SU-DHL-6 (cell line): ENCODE measurements at regions not wholly inside any gene's neighbourhood (a gene's known extent, or its start where the extent isn't known, plus 50 kb on each side); places are given as distances from the start of the nearest gene placed in this dataset.

Experiments
- H2AFZ ChIP-seq: fragments of 200-600 bp; sonication (generic); 2 replicates; pipeline ENCODE4 v1.6.1; 2014; ENCODE audit warnings: low read depth, mild to moderate bottlenecking, moderate library complexity, mixed read lengths, antibody characterized with exemption, low read length; ENCODE audit not compliant: severe bottlenecking
- H3F3A ChIP-seq: fragments of 200-600 bp; shearing (Covaris generic); 2 replicates; pipeline ENCODE4 v1.6.0; 2016; ENCODE audit warnings: antibody characterized with exemption, mild to moderate bottlenecking; ENCODE audit not compliant: insufficient read depth
- H3K27ac ChIP-seq: fragments of 200-600 bp; sonication (generic); 2 replicates; pipeline ENCODE4 v1.5.1; 2016; ENCODE audit warnings: low read depth, mild to moderate bottlenecking, low read length, moderate library complexity, mixed read lengths
- H3K27me3 ChIP-seq: fragments of 200-600 bp; sonication (generic), shearing (Covaris generic); 2 replicates; pipeline ENCODE4 v1.6.0; 2014; ENCODE audit warnings: mild to moderate bottlenecking, low read length
- H3K36me3 ChIP-seq: fragments of 200-600 bp; sonication (generic); 2 replicates; pipeline ENCODE4 v1.6.1; 2014; ENCODE audit warnings: mild to moderate bottlenecking, low read length, mixed read lengths
- H3K4me2 ChIP-seq: fragments of 300-600, 200-600 bp; shearing (Covaris generic), sonication (generic); 2 replicates; pipeline ENCODE4 v1.6.0; 2014; ENCODE audit warnings: low read length, low read depth, mild to moderate bottlenecking; ENCODE audit not compliant: poor library complexity, severe bottlenecking
- H3K4me3 ChIP-seq: fragments of 200-600 bp; sonication (generic); 2 replicates; pipeline ENCODE4 v1.5.1; 2014; ENCODE audit warnings: antibody characterized with exemption, low read length, mild to moderate bottlenecking, mixed read lengths; ENCODE audit not compliant: insufficient read depth, poor library complexity, severe bottlenecking
- H3K79me2 ChIP-seq: fragments of 200-600 bp; sonication (generic); 2 replicates; pipeline ENCODE4 v1.6.1; 2014; ENCODE audit warnings: mild to moderate bottlenecking, low read length, moderate library complexity; ENCODE audit not compliant: insufficient read depth
- H3K9ac ChIP-seq: fragments of 200-600 bp; sonication (generic); 2 replicates; pipeline ENCODE4 v1.7.0; 2014; ENCODE audit warnings: mild to moderate bottlenecking, low read length
- H3K9me2 ChIP-seq: fragments of 200-600 bp; sonication (generic); replicated peaks from 2 replicates; pipeline ENCODE4 v1.6.1; 2014; ENCODE audit warnings: low read length; ENCODE audit not compliant: insufficient read depth
- H3K9me3 ChIP-seq: fragments of 200-600 bp; sonication (generic); 2 replicates; pipeline ENCODE4 v1.6.1; 2014; ENCODE audit warnings: low read length, mixed read lengths; ENCODE audit not compliant: insufficient read depth
- H4K20me1 ChIP-seq: fragments of 200-600 bp; sonication (generic); 2 replicates; pipeline ENCODE4 v1.6.1; 2014; ENCODE audit warnings: low read depth, mild to moderate bottlenecking, antibody characterized with exemption, low read length, moderate library complexity, mixed read lengths
- EZH2phosphoT487 ChIP-seq: fragments of 200-600 bp; sonication (generic), shearing (Covaris generic); conservative IDR thresholded peaks from 2 replicates; pipeline ENCODE4 v1.6.1; 2018; ENCODE audit warnings: mild to moderate bottlenecking, antibody characterized with exemption, low read length, moderate library complexity, mixed read lengths
- TF ChIP-seq, protein P1 (sequence below): fragments of 200-600 bp; sonication (generic); IDR thresholded peaks from one replicate; pipeline ENCODE4 v1.5.1; 2017; ENCODE audit warnings: antibody characterized with exemption, mild to moderate bottlenecking, low read length, moderate library complexity; ENCODE audit not compliant: insufficient read depth, poor library complexity, severe bottlenecking

- Histone ChIP-seq H2AFZ (no peak overlapping the region), H4K20me1 (no peaks in the 10 kb centered on the region), H3F3A (no peaks in the 10 kb centered on the region), H3K27me3 (no peaks in the 10 kb centered on the region), H3K79me2 (no peaks in the 10 kb centered on the region), H3K4me2 (no peak overlapping the region), H3K9me2 (no peaks in the 10 kb centered on the region), H3K9ac (no peak overlapping the region), H3K27ac (no peak overlapping the region), H3K4me3 (no peak overlapping the region), H3K9me3 (no peaks in the 10 kb centered on the region), H3K36me3 (no peaks in the 10 kb centered on the region)
- TF ChIP-seq, protein P1, sequence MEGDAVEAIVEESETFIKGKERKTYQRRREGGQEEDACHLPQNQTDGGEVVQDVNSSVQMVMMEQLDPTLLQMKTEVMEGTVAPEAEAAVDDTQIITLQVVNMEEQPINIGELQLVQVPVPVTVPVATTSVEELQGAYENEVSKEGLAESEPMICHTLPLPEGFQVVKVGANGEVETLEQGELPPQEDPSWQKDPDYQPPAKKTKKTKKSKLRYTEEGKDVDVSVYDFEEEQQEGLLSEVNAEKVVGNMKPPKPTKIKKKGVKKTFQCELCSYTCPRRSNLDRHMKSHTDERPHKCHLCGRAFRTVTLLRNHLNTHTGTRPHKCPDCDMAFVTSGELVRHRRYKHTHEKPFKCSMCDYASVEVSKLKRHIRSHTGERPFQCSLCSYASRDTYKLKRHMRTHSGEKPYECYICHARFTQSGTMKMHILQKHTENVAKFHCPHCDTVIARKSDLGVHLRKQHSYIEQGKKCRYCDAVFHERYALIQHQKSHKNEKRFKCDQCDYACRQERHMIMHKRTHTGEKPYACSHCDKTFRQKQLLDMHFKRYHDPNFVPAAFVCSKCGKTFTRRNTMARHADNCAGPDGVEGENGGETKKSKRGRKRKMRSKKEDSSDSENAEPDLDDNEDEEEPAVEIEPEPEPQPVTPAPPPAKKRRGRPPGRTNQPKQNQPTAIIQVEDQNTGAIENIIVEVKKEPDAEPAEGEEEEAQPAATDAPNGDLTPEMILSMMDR: no peak
- TF ChIP-seq EZH2phosphoT487: no peak
Measured at GRCh38 chr14:99038431-99038820, 233.6 kb downstream of the BCL11B start.

- Histone ChIP-seq H3F3A (no peaks in the 10 kb centered on the region), H4K20me1 (no peaks in the 10 kb centered on the region), H3K36me3 (no peaks in the 10 kb centered on the region), H3K27me3 (no peaks in the 10 kb centered on the region), H3K4me2 (no peak overlapping the region), H3K9me2 (no peaks in the 10 kb centered on the region), H3K9me3 (no peaks in the 10 kb centered on the region), H3K4me3 (no peak overlapping the region), H2AFZ (no peak overlapping the region), H3K9ac (no peak overlapping the region), H3K27ac (no peak overlapping the region), H3K79me2 (no peaks in the 10 kb centered on the region)
- TF ChIP-seq, protein P1: no peak
- no peak for TF ChIP-seq EZH2phosphoT487
Measured at GRCh38 chr14:99039331-99040041, 232.5 kb downstream of the BCL11B start.

DNA sequence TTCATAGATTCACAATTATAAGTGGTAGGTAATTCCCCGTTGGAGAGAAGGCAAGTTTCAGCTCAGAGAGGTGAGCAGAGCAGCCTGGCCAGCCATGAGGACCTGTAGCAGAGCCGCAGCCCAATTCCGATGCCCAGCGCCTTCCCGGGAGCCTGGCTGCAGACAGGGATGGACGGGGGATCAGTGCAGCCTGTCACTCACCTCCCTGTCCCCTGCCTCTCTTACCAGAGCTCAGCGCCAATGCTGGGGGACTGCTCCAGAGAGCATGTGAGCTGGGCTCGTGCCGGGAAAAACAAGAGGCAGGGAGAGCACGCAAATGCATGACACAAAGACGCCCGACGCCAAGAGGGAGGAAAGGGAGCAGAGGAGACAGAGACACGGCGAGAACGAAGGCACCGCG lies 231.9 kb downstream of the BCL11B start:
- no peak overlapping the region for H3K4me2 ChIP-seq
- H3K27ac ChIP-seq: no peak overlapping the region
- H3K4me3 ChIP-seq: no peak overlapping the region
- no peaks in the 10 kb centered on the region for H3F3A ChIP-seq
- H3K36me3 ChIP-seq: no peaks in the 10 kb centered on the region
- H3K9me2 ChIP-seq: no peaks in the 10 kb centered on the region
- no peak for TF ChIP-seq EZH2phosphoT487
- TF ChIP-seq, protein P1: no peak
- H3K27me3 ChIP-seq: no peaks in the 10 kb centered on the region
- no peaks in the 10 kb centered on the region for H4K20me1 ChIP-seq
- H2AFZ ChIP-seq: no peak overlapping the region
- no peaks in the 10 kb centered on the region for H3K9me3 ChIP-seq
- no peak overlapping the region for H3K9ac ChIP-seq
- H3K79me2 ChIP-seq: no peaks in the 10 kb centered on the region
